GM19025 (cell line): ENCODE measurements at regions not wholly inside any gene's neighbourhood (a gene's known extent, or its start where the extent isn't known, plus 50 kb on each side); places are given as distances from the start of the nearest gene placed in this dataset.

Experiments used
- ATAC-seq: cut with Tn5 transposase; IDR thresholded peaks from one replicate; pipeline ENCODE4 v1.9.1; 2021; ENCODE audit warnings: mild to moderate bottlenecking, low read depth, moderate library complexity; ENCODE audit not compliant: unreplicated experiment

DNA sequence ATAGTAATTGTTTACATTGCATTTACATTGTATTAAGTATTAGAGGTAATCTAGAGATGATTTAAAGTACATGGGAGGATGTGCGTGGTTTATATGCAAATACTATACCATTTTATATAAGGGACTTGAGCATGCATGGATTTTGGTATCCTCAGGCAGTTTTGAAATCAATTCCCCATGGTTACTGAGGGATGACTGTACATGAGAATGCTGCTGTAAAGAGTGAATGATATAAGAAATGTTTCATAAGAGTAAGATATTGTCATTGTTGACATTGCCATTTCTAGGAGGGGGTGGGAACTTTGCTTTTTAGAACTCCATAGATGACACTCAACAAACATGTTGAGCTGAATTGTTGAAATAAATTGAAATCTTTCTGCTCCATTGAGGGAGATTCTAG is 185.0 kb downstream of the SEMA6A start:
- ATAC-seq = no peak

DNA sequence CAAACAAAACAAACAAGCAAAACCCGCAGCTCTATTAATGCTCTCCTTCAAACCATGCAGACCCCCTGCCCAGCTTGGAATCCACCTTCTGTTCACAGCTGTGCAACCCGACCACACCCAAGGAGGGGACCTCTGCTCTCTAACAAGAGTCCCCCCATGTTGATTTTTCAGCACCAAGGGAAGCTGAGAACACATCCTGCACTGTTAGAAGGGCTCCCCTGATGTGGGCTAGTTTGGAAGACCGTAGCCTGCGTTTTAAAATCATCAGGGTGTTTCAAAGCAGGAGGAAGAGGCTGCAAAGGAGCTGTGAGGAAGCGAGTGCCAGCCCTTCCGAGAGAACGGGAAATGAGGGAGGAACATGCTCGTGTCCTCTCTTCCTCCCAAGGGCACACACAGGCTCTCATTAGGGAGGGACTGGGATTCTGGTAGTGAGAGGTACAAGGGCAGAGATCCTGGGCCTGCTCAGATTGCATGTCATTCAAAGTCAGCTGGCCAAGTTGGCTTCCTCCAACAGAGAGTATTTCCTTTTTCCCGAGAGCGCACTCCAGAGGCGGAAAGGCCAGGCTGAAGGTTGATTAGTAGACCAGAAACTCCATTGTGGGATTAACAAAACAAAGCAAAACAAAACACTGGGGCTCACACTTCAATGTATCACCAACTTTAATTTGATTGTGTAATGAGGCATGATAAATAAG is 185.9 kb downstream of the SEMA6A start:
- ATAC-seq = no peak

DNA sequence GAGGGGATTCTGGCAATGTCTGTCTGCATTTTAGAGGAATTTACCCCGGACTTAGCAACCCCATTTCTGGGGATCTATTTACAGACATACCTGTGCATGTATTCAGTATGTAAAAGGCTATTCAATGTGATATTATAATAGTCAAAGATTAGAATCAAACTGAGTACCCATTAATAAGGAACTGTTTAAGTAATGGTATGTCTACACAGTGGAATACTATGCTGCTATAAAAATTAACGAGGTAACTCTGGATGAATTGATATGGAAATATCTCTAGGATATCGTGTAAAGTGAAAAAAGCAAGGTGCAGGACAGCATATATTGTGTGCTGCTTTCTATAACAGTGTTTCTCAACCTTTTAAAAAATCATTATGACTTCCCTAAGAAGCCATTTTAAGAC is 186.9 kb downstream of the SEMA6A start:
- no peak for ATAC-seq

DNA sequence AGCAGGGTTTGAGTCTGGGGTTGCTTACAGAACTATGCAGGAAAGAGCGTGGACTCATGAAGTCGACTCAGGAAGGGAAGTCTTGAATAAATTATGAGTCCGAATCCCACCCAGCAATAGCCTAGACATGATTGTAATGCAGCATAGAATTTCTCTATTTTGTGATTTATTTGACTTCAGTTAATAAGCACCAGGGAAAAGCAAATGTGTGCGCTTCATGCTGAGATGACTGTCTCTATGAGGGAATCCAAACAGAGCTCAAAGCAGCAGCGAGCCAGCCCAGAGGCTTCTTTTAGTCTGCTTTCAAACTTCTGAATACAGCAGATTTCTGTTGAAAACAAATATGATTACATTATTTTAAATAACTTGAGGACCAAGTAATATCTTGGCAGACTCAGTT is 188.0 kb downstream of the SEMA6A start:
- no peak for ATAC-seq

DNA sequence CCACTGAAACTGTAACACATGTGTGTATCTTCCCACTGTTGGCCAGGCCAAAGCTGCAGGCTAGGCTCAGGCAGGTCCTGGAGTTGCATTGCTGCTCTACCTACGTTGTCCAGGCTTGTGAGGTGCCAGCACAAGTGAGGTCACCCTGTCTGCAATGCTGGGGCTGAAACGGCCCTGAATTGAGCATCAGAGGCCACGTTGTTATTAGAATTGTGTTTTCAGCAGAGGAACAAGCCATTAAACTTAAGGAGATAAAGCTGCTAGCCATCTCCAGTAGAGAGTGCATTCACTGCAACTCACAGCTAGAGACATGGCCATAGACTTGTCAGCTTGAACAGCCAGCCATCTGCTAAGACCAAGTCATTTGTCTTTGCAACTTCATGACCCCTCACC is 191.8 kb downstream of the SEMA6A start:
- ATAC-seq = no peak

DNA sequence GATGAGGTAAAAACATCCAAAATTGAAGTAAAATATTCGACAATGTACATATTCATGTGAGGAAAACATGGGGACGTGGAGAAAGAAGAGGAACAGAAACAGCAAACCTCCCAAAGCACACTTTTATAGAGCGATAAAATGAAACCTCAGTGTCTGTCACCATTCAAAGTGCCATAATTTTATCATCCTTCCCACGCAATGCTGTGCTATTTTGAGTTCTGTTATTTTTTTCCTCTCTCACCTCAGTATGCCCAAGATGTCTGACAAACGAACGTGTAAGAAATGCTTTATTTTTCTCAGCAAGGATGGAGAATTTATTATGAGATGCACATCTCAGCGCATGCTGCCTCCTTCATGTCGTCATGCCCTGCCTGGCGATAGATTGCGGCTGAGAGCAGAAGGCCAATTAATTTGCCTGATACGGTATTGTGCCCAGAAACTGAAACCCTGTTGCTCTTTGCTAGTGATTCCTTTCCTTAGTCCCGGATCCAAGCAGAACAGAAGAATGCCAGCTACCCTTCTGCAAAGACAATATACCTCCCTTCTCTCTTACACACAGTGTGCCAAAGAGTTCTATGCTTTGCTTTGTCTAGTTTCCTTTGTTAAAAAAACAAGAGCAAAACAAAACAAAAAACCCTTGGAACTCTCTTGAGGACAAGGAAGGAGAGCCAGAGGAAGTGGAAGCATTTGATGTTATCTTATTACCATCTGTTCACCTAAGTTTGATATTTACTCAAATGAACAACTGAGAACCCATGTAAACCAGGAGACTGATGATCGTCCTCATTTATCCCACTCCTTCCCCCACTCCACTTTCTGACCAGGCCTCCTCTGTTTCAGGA is 192.4 kb downstream of the SEMA6A start:
- no peak for ATAC-seq

DNA sequence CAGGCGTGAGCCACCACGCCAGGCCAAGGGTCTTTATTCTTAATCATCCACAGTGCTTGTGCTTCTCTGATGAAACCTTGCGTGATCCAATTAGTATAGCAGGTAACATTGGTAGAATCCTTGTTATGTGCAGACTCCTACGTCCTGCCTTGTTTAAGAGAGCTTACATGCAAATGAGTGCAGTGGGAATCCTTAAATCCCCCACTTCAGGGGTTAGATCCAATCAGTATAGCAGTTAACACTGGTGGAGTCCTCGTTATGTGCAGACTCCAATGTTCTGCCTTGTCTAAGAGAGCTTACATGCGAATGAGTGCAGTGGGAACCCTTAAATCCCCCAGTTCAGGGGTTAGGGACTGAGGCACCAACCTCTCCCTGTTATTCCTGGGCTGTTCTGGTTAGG is 193.4 kb downstream of the SEMA6A start:
- no peak for ATAC-seq

DNA sequence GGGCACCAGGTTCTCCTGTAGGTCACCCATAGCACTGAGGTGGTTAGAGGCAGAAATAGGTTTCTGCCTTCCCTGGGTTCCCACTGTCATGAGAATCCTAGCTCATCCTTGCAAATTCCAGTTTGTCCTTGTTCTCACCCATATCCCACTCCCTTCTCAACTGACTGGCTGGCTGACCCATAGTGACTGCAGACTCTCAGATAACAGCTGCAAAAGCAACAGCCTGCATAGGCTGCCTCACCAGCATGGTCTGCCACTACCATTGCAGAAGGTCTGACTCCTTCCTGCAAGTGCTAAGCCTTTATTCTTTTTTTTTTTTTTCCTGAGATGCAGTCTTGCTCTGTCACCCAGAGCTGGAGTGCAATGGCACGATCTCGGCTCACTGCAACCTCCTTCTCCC is 194.0 kb downstream of the SEMA6A start:
- ATAC-seq = no peak

DNA sequence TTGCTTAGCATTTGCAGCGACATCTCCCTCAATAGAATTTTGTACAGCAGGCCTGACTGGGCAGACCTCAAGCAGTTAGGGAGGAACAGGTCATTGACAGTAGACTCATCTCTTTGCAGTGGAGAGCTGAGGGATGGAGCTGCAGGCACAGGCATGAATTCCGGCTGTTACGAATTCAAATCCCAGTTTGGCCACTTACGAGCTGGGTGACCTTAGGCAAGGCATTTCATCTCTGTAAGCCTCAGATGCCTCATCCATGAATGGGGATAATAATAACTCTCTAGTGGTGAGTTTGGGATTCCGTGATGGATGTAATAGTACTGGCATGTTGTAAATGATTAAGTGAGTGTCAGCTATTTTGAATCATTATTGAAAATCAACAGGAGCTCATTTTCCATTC is 195.3 kb downstream of the SEMA6A start:
- ATAC-seq = no peak

DNA sequence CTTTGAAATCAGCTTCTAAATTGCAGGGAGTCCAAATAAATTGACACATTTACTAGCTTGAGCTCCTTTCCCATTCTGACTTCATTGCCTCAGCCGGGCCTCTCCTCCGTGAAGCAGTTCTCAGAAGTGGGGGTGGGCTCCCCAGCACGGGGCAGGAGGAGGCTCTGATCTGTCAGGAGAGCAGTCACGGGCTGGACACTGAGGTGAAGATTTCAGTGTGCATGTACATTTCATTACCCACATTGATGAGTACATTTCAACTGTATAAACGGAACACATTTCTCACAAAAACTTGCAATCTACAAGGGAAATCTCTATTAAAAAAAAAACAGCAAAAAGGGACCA is 195.9 kb downstream of the SEMA6A start:
- ATAC-seq = no peak

DNA sequence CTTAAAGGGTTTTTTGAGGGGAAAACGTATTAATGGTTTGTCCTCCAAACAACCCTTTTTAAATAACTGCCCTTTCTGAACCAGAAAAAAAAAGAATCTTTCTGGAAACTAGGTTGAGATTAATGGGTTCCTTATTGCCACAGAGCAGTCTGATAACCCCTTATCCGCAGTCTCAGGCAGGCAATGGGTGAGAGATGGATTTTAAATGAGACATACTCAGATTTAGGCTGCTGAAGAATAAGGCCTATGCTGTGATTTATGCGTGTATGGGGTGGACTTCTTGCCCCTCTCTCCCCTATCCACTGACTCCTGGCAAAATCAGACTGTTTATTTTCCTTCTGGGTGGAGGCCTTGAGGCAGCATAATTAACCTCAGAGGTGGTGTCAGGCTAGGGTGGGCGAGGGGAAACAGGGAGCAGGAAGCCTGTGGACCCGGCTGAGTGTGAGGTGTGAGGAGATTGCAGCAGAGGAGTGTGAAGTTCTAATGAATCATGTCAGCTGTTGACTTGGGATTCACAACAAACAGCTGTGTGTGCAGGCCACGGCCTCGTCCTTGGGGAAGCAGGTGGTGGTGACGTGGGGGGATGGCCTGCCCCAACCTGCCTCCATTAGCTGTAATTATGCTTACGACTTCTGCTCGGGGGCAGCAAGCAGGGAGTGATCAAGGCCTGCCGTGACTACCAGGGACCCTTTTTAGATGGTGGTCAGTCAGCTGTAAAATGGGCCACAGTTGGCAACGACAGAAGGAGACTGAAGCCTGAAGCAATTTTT is 196.4 kb downstream of the SEMA6A start:
- no peak for ATAC-seq

DNA sequence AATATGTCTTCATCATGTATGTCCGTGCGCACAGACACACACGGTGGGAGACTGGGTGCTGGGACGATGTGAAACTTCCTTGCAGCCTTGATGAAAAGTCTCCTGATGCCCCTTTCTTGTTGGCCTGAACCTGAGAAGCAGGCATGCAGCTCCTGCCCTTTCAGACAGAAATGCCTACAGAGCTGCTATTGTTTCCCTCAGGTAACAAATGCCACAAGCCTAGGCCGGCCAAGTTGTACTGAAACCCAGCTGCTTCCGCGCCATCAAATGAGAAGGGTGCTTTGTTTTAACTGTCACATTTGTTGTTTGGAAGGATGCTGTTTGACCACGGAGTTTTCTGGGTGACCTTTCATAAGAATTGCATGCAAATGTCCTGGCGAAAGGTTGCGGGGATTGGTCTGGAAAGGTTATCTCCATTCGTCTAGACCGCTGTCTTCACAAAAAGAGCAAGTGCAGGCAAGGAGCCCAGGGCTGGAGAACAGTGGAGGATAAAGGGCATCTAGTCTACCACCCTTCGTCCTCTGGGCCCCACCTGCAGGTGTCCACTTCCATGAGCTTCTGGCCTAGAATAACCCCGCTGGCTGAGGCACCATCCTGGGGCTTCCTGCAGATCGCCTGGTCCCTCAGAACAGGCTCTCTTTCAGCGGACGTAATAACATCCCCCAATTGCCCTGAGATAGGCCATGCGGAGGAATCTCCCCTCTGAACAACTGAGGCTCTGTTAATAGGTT is 197.2 kb downstream of the SEMA6A start:
- ATAC-seq = no peak

DNA sequence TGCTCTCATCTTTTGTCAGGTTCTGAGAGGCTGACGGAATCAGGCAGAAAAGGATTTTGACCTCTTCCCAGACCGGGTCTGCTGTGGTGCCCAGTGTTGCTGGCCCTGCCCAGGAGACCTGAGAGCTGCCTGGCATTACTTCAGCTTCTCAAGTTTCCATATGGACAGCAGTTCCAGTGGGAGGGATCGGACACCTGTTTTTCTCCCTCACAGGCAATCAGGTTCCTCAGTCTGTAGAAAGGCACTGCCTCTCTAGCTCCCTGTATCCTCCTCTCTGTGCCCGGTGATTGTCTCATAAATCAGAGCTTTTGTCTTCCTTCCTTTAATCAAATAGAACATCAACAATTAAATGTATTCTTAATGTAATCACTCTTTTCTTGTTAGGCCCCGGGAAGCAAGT is 198.7 kb downstream of the SEMA6A start:
- ATAC-seq = no peak

DNA sequence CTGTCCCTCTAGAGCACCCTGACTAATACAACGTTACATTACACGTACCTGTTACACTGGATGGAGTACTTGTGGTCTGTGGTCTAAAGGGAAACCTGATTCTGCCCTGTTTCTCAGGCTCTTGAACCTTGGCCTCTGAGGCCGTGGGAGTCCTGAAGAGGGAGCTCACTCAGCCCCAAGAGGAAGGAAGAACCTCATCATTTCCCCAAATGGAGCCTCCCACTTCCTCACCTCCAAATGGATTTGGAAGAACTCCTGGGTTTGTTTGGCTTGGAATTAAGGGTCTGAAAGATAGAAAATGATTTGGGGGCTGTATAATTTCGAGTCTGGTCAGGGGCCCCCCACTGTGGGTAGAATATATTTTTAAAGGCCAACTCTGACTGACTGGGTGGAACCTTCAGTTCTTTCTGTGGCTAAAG is 200.2 kb downstream of the SEMA6A start:
- ATAC-seq = no peak

DNA sequence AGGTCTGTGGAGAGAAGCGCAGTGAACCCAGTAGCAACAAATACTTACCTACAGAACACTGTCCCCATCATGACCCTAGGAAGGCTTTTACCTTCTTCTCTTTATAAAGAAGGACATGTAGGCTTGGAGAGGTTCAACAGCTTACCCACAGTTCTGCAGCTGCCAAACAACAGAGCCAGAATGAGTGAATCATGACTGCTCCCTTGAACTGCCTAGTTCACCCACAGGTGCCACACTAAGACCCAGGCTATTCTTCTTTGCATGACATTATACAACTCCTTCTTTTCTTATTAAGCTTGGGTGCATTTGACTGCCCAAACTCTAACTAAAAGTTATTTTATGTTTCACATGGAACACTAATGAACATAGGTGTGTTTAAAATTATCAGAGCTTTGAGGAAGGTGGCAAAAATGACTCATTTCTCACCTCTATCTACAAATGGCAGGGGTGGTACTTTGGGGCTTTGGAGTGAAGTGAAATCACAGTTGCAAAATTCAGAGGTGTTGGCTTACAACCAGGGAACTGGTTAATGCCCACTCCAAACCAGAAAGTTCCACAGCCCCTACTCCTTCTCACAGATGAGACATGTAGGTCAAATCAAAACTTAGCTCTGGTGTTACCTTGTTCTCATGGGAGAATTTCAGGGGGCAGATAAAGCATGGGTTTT is 201.6 kb downstream of the SEMA6A start:
- no peak for ATAC-seq

DNA sequence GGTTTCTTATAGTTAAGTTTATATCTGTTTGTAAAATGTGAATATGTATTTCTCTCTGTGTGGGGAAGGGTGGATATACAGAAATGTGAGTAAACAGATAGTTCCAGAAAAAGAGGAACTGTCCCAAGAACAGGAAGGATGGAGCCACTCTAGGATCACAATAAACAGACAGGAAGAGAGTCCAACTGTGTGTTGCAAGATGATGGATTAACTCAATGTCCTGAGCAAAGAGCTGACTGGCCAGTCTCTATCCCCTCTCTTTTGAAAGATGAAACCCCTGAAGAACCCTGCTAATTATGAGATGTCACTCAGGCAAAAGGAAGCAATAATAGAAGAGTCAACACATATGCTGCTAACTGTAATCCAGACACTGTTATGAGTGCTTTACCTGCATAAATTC is 202.7 kb downstream of the SEMA6A start:
- ATAC-seq = no peak

DNA sequence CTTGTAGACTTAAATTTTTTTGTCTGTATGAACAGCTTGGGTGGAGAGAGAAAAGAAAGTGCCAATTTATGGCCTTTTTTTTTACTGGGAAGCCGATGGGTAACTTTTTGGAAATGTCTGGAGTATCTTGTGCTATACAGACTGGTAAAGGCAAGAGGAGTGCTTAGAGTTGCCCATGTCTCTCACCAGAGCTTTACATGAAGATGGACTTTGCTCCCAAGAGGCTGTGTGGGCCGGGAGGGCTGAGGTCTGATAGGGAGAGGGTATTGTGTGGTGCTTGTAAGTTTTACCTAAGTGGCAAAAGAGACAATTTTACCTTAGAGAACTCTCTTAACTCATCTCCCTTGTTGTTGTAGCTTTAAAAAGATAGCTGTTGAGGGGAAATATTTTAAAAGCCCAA is 203.2 kb downstream of the SEMA6A start:
- no peak for ATAC-seq

DNA sequence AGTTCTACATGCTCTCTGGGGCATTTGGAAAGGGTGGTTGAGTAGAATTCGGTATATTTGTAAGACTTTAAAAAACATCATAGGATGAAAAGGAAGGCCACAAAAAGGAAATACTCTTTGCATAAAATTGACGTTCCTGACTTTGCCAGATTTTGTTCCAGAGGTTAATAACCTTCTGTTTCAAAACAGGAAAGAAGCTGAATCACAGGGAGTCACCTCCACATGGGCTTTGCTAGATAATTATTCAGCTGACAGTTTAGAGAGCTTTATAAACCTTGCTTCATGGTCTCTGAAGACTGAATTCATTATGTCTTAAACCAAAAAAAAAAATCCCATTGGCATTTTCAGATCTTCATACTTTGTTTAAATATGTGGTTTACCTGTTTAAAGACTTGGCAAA is 203.7 kb downstream of the SEMA6A start:
- ATAC-seq = no peak

DNA sequence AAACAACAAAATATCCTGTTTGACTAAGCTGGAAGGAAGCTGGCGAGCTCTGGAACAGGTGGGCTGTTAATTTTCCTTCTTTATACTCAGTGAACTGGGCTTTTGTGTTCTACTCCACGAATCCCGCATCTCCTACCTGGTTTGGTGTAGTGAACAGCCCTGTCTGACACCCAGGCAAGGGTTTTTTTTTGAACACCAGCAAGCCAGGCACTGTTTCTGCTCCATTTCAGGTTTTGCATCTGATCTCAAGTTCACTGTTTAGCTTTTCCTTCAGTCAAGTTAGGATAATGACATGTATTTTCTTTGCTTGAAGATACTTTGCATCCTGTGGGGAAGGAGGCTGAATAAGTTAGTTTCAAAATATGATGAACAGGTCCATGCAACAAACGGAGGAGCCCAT is 204.5 kb downstream of the SEMA6A start:
- no peak for ATAC-seq

DNA sequence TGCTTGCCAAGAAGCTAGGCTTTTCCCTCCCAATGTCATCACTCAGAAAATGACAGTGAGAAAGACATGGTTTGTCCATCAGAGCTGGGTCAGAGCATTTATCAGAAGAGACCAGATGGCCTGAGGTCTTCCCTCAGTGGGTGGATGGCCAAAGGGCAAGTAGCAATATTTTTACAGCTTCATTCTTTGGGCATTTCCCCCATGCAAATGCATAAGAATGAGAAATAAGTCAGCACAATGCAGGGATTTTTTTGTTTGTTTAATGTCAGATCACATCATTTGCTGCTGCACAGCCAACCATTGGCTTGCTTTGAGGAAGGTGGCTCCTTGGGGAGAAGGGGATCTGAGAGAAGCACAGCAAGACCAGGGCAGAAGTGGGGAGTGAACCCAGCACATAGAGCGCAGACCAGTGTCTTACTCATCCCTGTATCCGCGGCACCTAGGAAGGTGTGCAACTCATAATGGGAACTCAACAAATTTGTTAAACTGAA is 209.6 kb downstream of the SEMA6A start:
- ATAC-seq = peak; percentile 82
